Stimulated activated naive CD8-positive, alpha-beta T cell treated with anti-CD3 and anti-CD28 coated beads, Interleukin-15, Interleukin-2, amounts not matched to agents 100 ng/mL and 50 ng/mL, for 24 hours (primary cell): ENCODE measurements at regions not wholly inside any gene's neighbourhood (a gene's known extent, or its start where the extent isn't known, plus 50 kb on each side); places are given as distances from the start of the nearest gene placed in this dataset.

Experiments used
- H3K27ac Mint-ChIP-seq: one replicate; pipeline ENCODE4 v1.8.0; 2021; ENCODE audit warnings: mild to moderate bottlenecking, mixed read lengths
- H3K27me3 Mint-ChIP-seq: one replicate; pipeline ENCODE4 v1.8.0; 2021; ENCODE audit warnings: mixed read lengths
- H3K36me3 Mint-ChIP-seq: one replicate; pipeline ENCODE4 v1.8.0; 2021; ENCODE audit warnings: low read depth, mixed read lengths
- H3K4me1 Mint-ChIP-seq: one replicate; pipeline ENCODE4 v1.8.0; 2021; ENCODE audit warnings: low read depth, mixed read lengths
- H3K4me3 Mint-ChIP-seq: one replicate; pipeline ENCODE4 v1.8.0; 2021; ENCODE audit warnings: mild to moderate bottlenecking, mixed read lengths
- H3K9me3 Mint-ChIP-seq: one replicate; pipeline ENCODE4 v1.8.0; 2021; ENCODE audit warnings: mixed read lengths

DNA sequence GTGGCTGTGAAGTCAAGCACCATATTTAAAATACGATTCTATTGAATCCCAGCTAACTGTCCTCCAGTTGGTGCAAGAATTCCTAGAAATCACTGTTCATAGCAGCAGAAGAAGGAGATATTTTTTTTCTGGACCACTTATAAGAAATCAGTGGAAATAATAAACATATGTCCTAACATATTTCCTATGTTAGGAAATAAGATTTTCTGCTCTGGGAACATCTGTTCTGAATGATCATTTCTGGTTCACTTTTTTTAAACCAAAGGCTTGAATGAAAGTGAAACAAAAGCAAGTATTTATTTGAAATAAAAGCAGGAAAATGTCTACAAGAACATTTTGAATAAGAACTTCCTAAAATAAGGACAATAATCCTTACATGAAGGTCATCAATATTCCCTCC is 138.9 kb upstream of the RALGAPA2 start:
- no peaks in the 10 kb centered on the region for H3K9me3 Mint-ChIP-seq
- H3K27ac Mint-ChIP-seq: no peak overlapping the region
- peaks cover 10% of the 10 kb centered on the region for H3K27me3 Mint-ChIP-seq
- H3K36me3 Mint-ChIP-seq: no peaks in the 10 kb centered on the region
- H3K4me1 Mint-ChIP-seq: no peaks in the 10 kb centered on the region
- H3K4me3 Mint-ChIP-seq: no peak overlapping the region

DNA sequence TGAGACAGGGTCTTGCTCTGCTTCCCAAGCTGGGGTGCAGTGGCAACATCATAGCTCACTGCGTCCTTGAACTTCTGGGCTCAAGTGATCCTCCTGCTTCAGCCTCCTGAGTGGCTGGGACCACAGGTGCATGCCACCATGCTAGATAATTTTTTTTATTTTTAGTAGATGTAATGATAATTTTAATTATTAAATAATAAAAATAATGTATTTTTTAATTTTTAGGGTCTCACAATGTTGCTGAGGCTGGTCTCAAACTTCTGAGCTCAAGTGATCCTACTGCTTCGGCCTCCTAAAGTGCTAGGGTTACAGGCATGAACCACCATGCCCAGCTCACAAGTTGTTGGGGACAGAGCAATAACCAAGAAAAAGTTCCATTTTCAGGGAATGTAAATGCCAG is 138.0 kb upstream of the RALGAPA2 start:
- no peak overlapping the region for H3K27ac Mint-ChIP-seq
- no peaks in the 10 kb centered on the region for H3K36me3 Mint-ChIP-seq
- no peaks in the 10 kb centered on the region for H3K4me1 Mint-ChIP-seq
- peaks cover 10% of the 10 kb centered on the region for H3K27me3 Mint-ChIP-seq
- H3K4me3 Mint-ChIP-seq: no peak overlapping the region
- H3K9me3 Mint-ChIP-seq: no peaks in the 10 kb centered on the region

GRCh38 chr20:20849161-20849560 is 136.7 kb upstream of the RALGAPA2 start:
- no peaks in the 10 kb centered on the region for H3K36me3 Mint-ChIP-seq
- peaks cover 10% of the 10 kb centered on the region for H3K27me3 Mint-ChIP-seq
- no peak overlapping the region for H3K27ac Mint-ChIP-seq
- no peak overlapping the region for H3K4me3 Mint-ChIP-seq
- H3K4me1 Mint-ChIP-seq: no peaks in the 10 kb centered on the region
- H3K9me3 Mint-ChIP-seq: no peaks in the 10 kb centered on the region

DNA sequence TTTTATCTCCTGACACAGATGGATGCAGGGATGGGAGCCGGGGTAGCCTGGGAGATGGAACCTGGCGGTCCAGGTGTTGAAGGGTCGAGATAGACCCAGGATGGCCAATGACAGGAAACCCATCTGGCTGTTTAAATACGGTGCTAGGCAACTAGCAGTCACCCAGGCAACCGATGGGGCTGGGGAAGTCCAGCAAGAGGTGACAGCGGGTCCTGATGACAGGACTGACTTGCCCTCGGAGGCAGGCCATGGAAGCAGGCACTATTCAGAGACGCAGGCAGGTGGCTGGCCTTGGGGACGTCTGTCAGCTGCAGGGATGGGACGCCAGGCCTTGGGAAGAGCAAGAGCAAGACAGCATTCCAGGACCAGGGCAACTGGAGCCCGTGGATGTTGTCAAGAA is 135.4 kb upstream of the RALGAPA2 start:
- H3K9me3 Mint-ChIP-seq: no peaks in the 10 kb centered on the region
- no peaks in the 10 kb centered on the region for H3K4me1 Mint-ChIP-seq
- H3K27ac Mint-ChIP-seq: no peak overlapping the region
- no peak overlapping the region for H3K4me3 Mint-ChIP-seq
- no peaks in the 10 kb centered on the region for H3K36me3 Mint-ChIP-seq
- H3K27me3 Mint-ChIP-seq: peaks cover 9% of the 10 kb centered on the region

DNA sequence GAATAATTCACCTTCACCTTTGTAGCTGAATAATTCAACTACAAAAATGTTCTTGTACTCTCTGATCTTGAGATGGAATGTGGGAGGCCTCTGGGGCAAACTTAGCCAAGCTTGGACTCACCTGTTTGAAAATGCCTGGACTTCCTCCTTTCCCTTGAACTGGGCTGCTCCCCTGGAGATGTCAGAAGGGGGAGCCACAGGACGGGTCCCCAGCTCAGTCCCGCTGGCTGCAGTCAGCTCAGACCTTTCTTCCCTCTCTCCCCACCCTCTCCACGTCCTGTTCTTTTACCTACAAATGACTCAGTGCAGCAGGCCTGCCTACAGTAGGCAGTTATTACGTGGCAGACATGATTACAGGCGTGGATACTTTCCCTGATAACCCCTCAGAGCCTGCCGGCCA is 131.5 kb upstream of the RALGAPA2 start:
- Mint-ChIP-seq H3K9me3 (no peaks in the 10 kb centered on the region), H3K36me3 (no peaks in the 10 kb centered on the region), H3K27ac (no peak overlapping the region), H3K4me1 (no peaks in the 10 kb centered on the region), H3K27me3 (peaks cover 6% of the 10 kb centered on the region), H3K4me3 (no peak overlapping the region)

DNA sequence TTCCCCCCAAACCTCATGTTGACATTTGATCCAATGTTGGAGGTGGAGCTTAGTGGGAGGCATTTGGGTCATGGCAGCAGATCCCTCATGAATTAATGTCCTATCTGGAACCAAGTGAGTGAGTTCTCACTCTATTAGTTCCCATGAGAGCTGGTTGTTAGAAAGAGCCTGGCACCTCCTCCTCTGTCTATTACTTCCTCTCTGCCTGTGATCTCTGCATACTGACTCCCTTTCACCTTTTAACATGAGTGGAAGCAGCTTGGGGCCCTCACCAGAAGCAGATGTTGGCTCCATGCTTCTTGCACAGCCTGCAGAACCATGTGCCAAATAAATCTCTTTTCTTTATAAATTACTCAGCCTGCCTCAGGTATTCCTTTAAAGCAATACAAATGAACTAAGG is 127.3 kb upstream of the RALGAPA2 start:
- H3K27ac Mint-ChIP-seq: no peak overlapping the region
- H3K27me3 Mint-ChIP-seq: peaks cover 12% of the 10 kb centered on the region
- no peaks in the 10 kb centered on the region for H3K36me3 Mint-ChIP-seq
- no peaks in the 10 kb centered on the region for H3K9me3 Mint-ChIP-seq
- H3K4me3 Mint-ChIP-seq: no peak overlapping the region
- no peaks in the 10 kb centered on the region for H3K4me1 Mint-ChIP-seq

DNA sequence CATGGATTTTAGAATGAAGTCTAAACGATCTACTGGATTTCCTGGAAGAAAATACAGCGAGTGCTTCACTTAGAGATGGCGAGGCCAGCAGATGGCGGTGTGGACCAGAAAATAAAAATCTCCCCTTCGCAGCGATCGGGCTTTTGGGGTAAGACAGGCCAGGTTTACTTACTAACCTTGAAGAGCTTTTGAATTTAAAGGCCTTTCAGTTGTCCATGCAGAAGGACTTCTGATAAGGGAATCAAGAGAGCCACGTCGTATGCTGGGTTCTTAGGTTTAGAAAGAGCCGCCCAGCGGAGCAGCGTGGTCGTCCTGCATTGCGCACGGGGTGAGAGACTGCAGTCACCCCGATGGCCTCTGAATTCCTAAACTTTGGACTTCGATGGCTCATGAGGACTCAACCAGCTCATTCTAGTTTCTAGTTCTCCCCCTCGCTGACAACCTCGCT is 125.2 kb upstream of the RALGAPA2 start:
- Mint-ChIP-seq H3K27ac (no peak overlapping the region), H3K4me1 (no peaks in the 10 kb centered on the region), H3K27me3 (peaks cover 23% of the 10 kb centered on the region), H3K36me3 (no peaks in the 10 kb centered on the region), H3K4me3 (no peak overlapping the region), H3K9me3 (no peaks in the 10 kb centered on the region)

- Mint-ChIP-seq H3K36me3 (no peaks in the 10 kb centered on the region), H3K4me1 (no peaks in the 10 kb centered on the region), H3K27ac (no peak overlapping the region), H3K9me3 (no peaks in the 10 kb centered on the region), H3K4me3 (no peak overlapping the region), H3K27me3 (peaks cover 23% of the 10 kb centered on the region)
Measured at GRCh38 chr20:20836836-20837235, 124.4 kb upstream of the RALGAPA2 start.

- Mint-ChIP-seq H3K4me3 (no peak overlapping the region), H3K9me3 (no peaks in the 10 kb centered on the region), H3K36me3 (no peaks in the 10 kb centered on the region), H3K27me3 (peaks cover 29% of the 10 kb centered on the region), H3K4me1 (no peaks in the 10 kb centered on the region), H3K27ac (no peak overlapping the region)
Measured at GRCh38 chr20:20835897-20836296, 123.5 kb upstream of the RALGAPA2 start.

- Mint-ChIP-seq H3K4me3 (no peak overlapping the region), H3K4me1 (no peaks in the 10 kb centered on the region), H3K9me3 (no peaks in the 10 kb centered on the region), H3K27me3 (peaks cover 25% of the 10 kb centered on the region), H3K36me3 (no peaks in the 10 kb centered on the region), H3K27ac (no peak overlapping the region)
Measured at GRCh38 chr20:20834008-20834407, 121.6 kb upstream of the RALGAPA2 start.

- no peaks in the 10 kb centered on the region for H3K9me3 Mint-ChIP-seq
- no peak overlapping the region for H3K27ac Mint-ChIP-seq
- H3K4me1 Mint-ChIP-seq: no peaks in the 10 kb centered on the region
- H3K4me3 Mint-ChIP-seq: no peak overlapping the region
- H3K36me3 Mint-ChIP-seq: no peaks in the 10 kb centered on the region
- H3K27me3 Mint-ChIP-seq: peaks cover 22% of the 10 kb centered on the region
Measured at GRCh38 chr20:20832715-20833114, 120.3 kb upstream of the RALGAPA2 start.

DNA sequence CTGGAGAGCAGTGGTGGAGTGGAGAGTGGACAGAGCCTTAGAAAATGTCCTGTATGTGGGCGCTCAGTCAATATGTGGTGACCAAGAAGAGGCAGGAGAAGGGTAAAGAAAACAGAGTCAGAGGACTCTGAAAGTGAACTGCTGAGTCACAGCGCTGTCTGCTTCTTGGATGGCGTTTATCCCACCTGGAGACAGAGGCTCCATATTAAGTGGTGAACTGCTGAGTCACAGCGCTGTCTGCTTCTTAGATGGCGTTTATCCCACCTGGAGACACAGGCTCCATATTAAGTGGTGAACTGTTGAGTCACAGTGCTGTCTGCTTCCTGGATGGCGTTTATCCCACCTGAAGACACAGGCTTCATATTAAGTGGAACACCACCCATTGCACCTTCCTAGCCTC is 119.3 kb upstream of the RALGAPA2 start:
- H3K36me3 Mint-ChIP-seq: no peaks in the 10 kb centered on the region
- H3K4me1 Mint-ChIP-seq: no peaks in the 10 kb centered on the region
- no peaks in the 10 kb centered on the region for H3K9me3 Mint-ChIP-seq
- H3K27me3 Mint-ChIP-seq: peaks cover 22% of the 10 kb centered on the region
- no peak overlapping the region for H3K4me3 Mint-ChIP-seq
- no peak overlapping the region for H3K27ac Mint-ChIP-seq

GRCh38 chr20:20829681-20830080 is 117.2 kb upstream of the RALGAPA2 start:
- Mint-ChIP-seq H3K4me3 (no peak overlapping the region), H3K27ac (no peak overlapping the region), H3K9me3 (no peaks in the 10 kb centered on the region), H3K27me3 (peaks cover 34% of the 10 kb centered on the region), H3K4me1 (no peaks in the 10 kb centered on the region), H3K36me3 (no peaks in the 10 kb centered on the region)

DNA sequence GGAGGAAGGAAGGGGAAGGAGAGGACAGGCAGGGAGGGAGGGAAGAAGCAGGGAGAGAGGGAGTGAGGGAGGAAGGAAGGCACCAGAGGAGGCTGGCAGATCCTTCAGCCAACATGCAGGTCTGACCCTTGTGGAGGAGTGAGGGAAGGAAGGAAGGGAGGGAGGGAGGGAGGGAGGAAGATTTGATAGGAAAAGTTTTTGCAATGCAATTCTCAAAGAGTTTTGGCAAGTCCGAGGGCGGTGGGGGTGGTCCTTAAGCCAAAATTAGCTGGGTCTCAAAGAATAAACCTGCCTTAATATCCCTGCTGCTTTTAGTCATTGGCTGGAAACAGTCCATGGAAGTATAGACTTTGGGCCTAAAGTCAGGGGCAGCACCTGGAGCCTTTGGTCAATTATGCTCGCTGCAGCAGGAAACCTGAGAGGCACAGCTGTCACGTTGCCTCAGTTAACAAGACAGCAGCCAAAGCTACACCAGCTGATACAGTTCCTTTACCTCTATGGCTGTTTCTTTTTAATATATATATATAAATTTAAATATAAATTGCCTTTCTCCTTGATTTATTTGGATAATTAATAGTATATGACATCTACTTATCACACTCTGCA is 115.7 kb upstream of the RALGAPA2 start:
- H3K9me3 Mint-ChIP-seq: no peaks in the 10 kb centered on the region
- peaks cover 33% of the 10 kb centered on the region for H3K27me3 Mint-ChIP-seq
- no peak overlapping the region for H3K4me3 Mint-ChIP-seq
- no peaks in the 10 kb centered on the region for H3K4me1 Mint-ChIP-seq
- H3K27ac Mint-ChIP-seq: no peak overlapping the region
- H3K36me3 Mint-ChIP-seq: no peaks in the 10 kb centered on the region

GRCh38 chr20:20824924-20825584 is 112.6 kb upstream of the RALGAPA2 start:
- Mint-ChIP-seq H3K9me3 (no peaks in the 10 kb centered on the region), H3K27me3 (peaks cover 26% of the 10 kb centered on the region), H3K36me3 (no peaks in the 10 kb centered on the region), H3K4me1 (no peaks in the 10 kb centered on the region), H3K27ac (no peak overlapping the region), H3K4me3 (no peak overlapping the region)

DNA sequence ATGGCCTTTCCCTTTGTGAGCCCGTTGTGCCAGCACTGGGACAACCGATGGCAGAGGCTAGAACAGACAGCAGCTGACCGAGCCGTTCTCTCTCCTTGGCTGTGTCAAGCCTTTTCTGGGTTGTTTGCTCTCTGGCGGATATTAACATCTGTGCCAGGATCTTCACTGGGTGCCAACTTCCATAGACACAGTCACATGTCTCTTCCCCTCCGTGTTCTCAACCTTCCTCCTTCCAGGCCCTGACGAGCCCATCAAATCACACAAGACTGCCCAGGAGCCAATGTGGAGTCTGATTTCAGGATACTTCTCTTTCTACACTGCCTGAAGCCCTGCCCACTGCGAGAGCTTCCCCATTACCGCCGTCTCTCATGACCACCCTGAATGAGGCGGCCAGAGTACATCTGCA is 111.0 kb upstream of the RALGAPA2 start:
- Mint-ChIP-seq H3K36me3 (no peaks in the 10 kb centered on the region), H3K4me3 (no peak overlapping the region), H3K27ac (no peak overlapping the region), H3K9me3 (no peaks in the 10 kb centered on the region), H3K4me1 (no peaks in the 10 kb centered on the region), H3K27me3 (peaks cover 27% of the 10 kb centered on the region)
